ENCODE measurements at regions not wholly inside any gene's neighbourhood (a gene's known extent, or its start where the extent isn't known, plus 50 kb on each side); places are given as distances from the start of the nearest gene placed in this dataset.

DNA sequence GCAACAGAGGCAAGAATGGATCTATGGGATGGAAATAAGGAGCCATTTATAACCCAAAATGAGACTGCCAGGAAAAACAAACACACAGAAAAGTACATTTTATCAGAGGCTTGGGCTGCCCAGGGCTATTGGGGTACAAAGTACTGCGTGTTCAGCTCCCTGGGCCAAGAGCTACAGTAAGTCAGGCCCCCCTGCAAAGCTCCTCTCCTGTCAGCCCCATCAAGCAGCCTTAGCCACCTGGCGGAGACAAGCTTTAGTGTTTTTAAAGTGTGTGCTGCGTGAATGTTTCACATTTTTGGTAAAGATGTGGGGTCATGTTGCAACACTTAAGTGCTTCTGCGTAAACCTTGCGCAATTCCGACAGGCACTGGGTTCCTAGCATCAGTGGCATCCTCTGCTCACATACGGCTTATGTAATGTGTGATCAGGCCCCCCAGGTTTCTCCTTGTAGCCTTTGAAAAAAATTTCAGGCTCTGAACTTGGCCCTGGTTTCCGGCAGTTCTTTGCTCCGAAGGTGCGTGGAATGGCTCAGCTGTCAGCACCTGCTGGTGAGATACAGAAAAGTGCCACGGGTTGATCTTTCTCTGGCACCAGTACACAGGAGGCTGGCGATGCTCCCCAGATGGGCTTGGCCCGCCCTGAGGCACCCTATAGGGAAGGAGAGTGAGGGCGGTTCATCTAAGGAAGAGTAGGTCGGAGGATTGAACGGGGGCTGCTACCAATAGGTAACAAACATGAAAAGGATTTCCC is 198.7 kb upstream of the EEA1 start:
- TF ChIP-seq, protein P1, sequence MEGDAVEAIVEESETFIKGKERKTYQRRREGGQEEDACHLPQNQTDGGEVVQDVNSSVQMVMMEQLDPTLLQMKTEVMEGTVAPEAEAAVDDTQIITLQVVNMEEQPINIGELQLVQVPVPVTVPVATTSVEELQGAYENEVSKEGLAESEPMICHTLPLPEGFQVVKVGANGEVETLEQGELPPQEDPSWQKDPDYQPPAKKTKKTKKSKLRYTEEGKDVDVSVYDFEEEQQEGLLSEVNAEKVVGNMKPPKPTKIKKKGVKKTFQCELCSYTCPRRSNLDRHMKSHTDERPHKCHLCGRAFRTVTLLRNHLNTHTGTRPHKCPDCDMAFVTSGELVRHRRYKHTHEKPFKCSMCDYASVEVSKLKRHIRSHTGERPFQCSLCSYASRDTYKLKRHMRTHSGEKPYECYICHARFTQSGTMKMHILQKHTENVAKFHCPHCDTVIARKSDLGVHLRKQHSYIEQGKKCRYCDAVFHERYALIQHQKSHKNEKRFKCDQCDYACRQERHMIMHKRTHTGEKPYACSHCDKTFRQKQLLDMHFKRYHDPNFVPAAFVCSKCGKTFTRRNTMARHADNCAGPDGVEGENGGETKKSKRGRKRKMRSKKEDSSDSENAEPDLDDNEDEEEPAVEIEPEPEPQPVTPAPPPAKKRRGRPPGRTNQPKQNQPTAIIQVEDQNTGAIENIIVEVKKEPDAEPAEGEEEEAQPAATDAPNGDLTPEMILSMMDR (IDR thresholded peaks at IDR 0.05) = no peak
- no peak for TF ChIP-seq POLR2A (IDR thresholded peaks at IDR 0.05)

All from uterus (tissue), 2 donors.